PC-9 (cell line): ENCODE measurements at regions not wholly inside any gene's neighbourhood (a gene's known extent, or its start where the extent isn't known, plus 50 kb on each side); places are given as distances from the start of the nearest gene placed in this dataset.

Experiments used
- BruUV-seq: library from RNA; stranded (reverse); fragments of 400-500 nt; replicated peaks from 2 replicates; lab custom pipeline; 2021; lab: Mats Ljungman, UMichigan
- CTCF ChIA-PET: fragments of 300-600 bp; sonication (Branson Sonifier 250); formaldehyde crosslinking; loops from one replicate; lab custom pipeline; 2022; ENCODE audit warnings: antibody characterized with exemption; lab: Charles Lee
- POLR2A ChIA-PET: fragments of 300-600 bp; sonication (Branson Sonifier 250); formaldehyde crosslinking; loops from one replicate; lab custom pipeline; 2022; ENCODE audit warnings: antibody characterized with exemption; ENCODE audit not compliant: unreplicated experiment; lab: Charles Lee
- DNase-seq, 2 experiments: peaks; one replicate each; pipeline versions ENCODE4 v3.0.0 to v3.0.0-alpha.2; 2015 to 2022; ENCODE audit warnings: mixed read lengths in 1 of 2
- H2AFZ ChIP-seq: fragments of 200-600 bp; sonication (generic); 2 replicates; pipeline ENCODE4 v1.8.1; 2017; ENCODE audit warnings: antibody characterized with exemption
- H3F3A ChIP-seq: fragments of 200-600 bp; sonication (generic); 2 replicates; pipeline ENCODE4 v1.8.1; 2017; ENCODE audit warnings: antibody characterized with exemption, mild to moderate bottlenecking, low read depth; ENCODE audit not compliant: insufficient read depth
- H3K27ac ChIP-seq: fragments of 200-600 bp; sonication (generic); 2 replicates; pipeline ENCODE4 v1.6.1; 2016; ENCODE audit warnings: mixed run types
- H3K27me3 ChIP-seq: fragments of 200-600 bp; sonication (generic); 2 replicates; pipeline ENCODE4 v1.6.1; 2016; ENCODE audit warnings: low read depth, mixed run types; ENCODE audit not compliant: insufficient read depth
- H3K36me3 ChIP-seq: fragments of 200-600 bp; sonication (generic); 2 replicates; pipeline ENCODE4 v1.6.1; 2016; ENCODE audit warnings: low read depth, mixed run types
- H3K4me1 ChIP-seq: fragments of 200-600 bp; sonication (generic); replicated peaks from 2 replicates; pipeline ENCODE4 v1.6.1; 2016; ENCODE audit warnings: mixed run types; ENCODE audit not compliant: insufficient read depth
- H3K4me2 ChIP-seq: fragments of 200-600 bp; sonication (generic); 2 replicates; pipeline ENCODE4 v1.6.1; 2017; ENCODE audit warnings: mixed run types
- H3K4me3 ChIP-seq: fragments of 200-600 bp; sonication (generic); 2 replicates; pipeline ENCODE4 v1.6.1; 2016; ENCODE audit warnings: mixed run types
- H3K79me2 ChIP-seq: fragments of 200-600 bp; sonication (generic); 2 replicates; pipeline ENCODE4 v1.6.1; 2017; ENCODE audit warnings: low read depth, mixed run types
- H3K9me2 ChIP-seq: fragments of 200-600 bp; sonication (generic); 2 replicates; pipeline ENCODE4 v1.8.1; 2017; ENCODE audit warnings: mild to moderate bottlenecking; ENCODE audit not compliant: insufficient read depth
- H3K9me3 ChIP-seq: fragments of 200-600 bp; sonication (generic); 2 replicates; pipeline ENCODE4 v1.8.1; 2016; ENCODE audit warnings: low read depth; ENCODE audit not compliant: insufficient read depth
- H4K20me1 ChIP-seq: fragments of 200-600 bp; sonication (generic); 2 replicates; pipeline ENCODE4 v1.8.1; 2017; ENCODE audit not compliant: insufficient read depth
- CTCF ChIP-seq: fragments of 200-600 bp; sonication (generic); conservative IDR thresholded peaks from 2 replicates; pipeline ENCODE4 v1.6.1; 2017; ENCODE audit warnings: mixed run types, antibody characterized with exemption, mild to moderate bottlenecking, moderate library complexity
- EZH2 ChIP-seq: fragments of 200-600 bp; sonication (generic); IDR thresholded peaks from 2 replicates; pipeline ENCODE4 v1.8.0; 2017; ENCODE audit warnings: antibody characterized with exemption, low read depth
- intact Hi-C: fragments of 100-400 bp; cut with micrococcal nuclease; formaldehyde crosslinking; loops from one replicate; pipeline ENCODE4 v1.10.0; 2022; ENCODE audit not compliant: unreplicated experiment

- Histone ChIP-seq H3K36me3 (no peaks in the 10 kb centered on the region), H3K9me3 (no peaks in the 10 kb centered on the region), H3K27ac (no peak overlapping the region), H2AFZ (no peak overlapping the region), H3K79me2 (no peaks in the 10 kb centered on the region), H3K4me1 (no peaks in the 10 kb centered on the region), H3K27me3 (peaks cover 19% of the 10 kb centered on the region), H3F3A (no peaks in the 10 kb centered on the region), H4K20me1 (no peaks in the 10 kb centered on the region; the same call in 1 of the 2 replicates), H3K4me3 (no peak overlapping the region), H3K4me2 (no peak overlapping the region), H3K9me2 (no peaks in the 10 kb centered on the region)
- DNase-seq = no peak
- intact Hi-C loops = no loop called here
- no peak for TF ChIP-seq EZH2
- no peak for TF ChIP-seq CTCF
- ChIA-PET CTCF (no interaction called here), POLR2A (no interaction called here)
- no TSS peak for BruUV-seq
These were observed 561.6 kb upstream of the CDH8 start for GRCh38 chr16:62597875-62598274.

GRCh38 chr16:62596584-62596983, 560.3 kb upstream of the CDH8 start:
- H3K4me2 ChIP-seq = no peak overlapping the region
- ChIA-PET POLR2A (no interaction called here), CTCF (no interaction called here)
- H3K79me2 ChIP-seq = no peaks in the 10 kb centered on the region
- DNase-seq = no peak
- no peak overlapping the region for H3K4me3 ChIP-seq
- H3K9me3 ChIP-seq = no peaks in the 10 kb centered on the region
- no peak overlapping the region for H2AFZ ChIP-seq
- TF ChIP-seq EZH2 = no peak
- TF ChIP-seq CTCF = no peak
- no peaks in the 10 kb centered on the region for H3K4me1 ChIP-seq
- intact Hi-C loops = no loop called here
- no peaks in the 10 kb centered on the region for H3F3A ChIP-seq
- no peaks in the 10 kb centered on the region for H3K36me3 ChIP-seq
- no peaks in the 10 kb centered on the region for H3K9me2 ChIP-seq
- no peaks in the 10 kb centered on the region; the same call in 1 of the 2 replicates for H4K20me1 ChIP-seq
- H3K27me3 ChIP-seq = peaks cover 19% of the 10 kb centered on the region
- H3K27ac ChIP-seq = no peak overlapping the region
- no TSS peak for BruUV-seq

GRCh38 chr16:62596125-62596524, 559.9 kb upstream of the CDH8 start:
- Histone ChIP-seq H3K4me1 (no peaks in the 10 kb centered on the region), H3K27me3 (peaks cover 19% of the 10 kb centered on the region), H2AFZ (no peak overlapping the region), H3K79me2 (no peaks in the 10 kb centered on the region), H3K9me2 (no peaks in the 10 kb centered on the region), H3K9me3 (no peaks in the 10 kb centered on the region), H4K20me1 (no peaks in the 10 kb centered on the region; the same call in 1 of the 2 replicates), H3K27ac (no peak overlapping the region), H3F3A (no peaks in the 10 kb centered on the region), H3K4me3 (no peak overlapping the region), H3K36me3 (no peaks in the 10 kb centered on the region), H3K4me2 (no peak overlapping the region)
- CTCF ChIA-PET = no interaction called here
- no peak for DNase-seq
- POLR2A ChIA-PET = no interaction called here
- intact Hi-C loops = no loop called here
- no TSS peak for BruUV-seq
- TF ChIP-seq CTCF (no peak), EZH2 (no peak)
